ENCODE measurements at regions not wholly inside any gene's neighbourhood (a gene's known extent, or its start where the extent isn't known, plus 50 kb on each side); places are given as distances from the start of the nearest gene placed in this dataset.

DNA sequence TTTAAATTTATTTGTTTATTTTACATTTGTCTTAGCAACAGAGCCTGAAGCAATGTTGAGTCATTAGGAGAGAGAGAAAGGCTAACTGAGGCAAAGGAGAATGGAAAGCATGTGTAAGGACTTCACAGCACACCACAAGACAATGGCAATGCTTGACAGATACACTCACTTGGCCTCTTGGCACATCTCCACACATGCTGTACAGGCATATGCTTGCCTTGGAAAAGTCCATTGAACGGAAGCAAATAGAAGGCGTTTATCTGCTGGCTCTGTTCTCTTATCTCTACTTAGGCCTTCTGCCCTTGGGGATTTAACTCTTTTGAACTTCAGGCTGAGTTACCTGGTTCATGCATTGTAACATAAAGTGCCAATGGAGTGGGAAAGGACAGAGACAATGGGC is 262.2 kb upstream of the POU3F1 start (continued):
- TF ChIP-seq ZNF780A (CRISPR knock-in tag; IDR thresholded peaks at IDR 0.05): no peak
- peak; percentile 65 for TF ChIP-seq FOSL1 (tag; conservative IDR thresholded peaks at IDR 0.05)
- peak; percentile 26 for TF ChIP-seq MEIS2 (IDR thresholded peaks at IDR 0.05; ENCODE audit: partially characterized antibody)
- TF ChIP-seq, protein P1, sequence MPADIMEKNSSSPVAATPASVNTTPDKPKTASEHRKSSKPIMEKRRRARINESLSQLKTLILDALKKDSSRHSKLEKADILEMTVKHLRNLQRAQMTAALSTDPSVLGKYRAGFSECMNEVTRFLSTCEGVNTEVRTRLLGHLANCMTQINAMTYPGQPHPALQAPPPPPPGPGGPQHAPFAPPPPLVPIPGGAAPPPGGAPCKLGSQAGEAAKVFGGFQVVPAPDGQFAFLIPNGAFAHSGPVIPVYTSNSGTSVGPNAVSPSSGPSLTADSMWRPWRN (IDR thresholded peaks at IDR 0.05; ENCODE audit: low read depth): no peak
- peak; percentile 58; the same call in 1 of the 2 replicates for TF ChIP-seq MECOM (CRISPR knock-in tag; IDR thresholded peaks at IDR 0.05)

DNA sequence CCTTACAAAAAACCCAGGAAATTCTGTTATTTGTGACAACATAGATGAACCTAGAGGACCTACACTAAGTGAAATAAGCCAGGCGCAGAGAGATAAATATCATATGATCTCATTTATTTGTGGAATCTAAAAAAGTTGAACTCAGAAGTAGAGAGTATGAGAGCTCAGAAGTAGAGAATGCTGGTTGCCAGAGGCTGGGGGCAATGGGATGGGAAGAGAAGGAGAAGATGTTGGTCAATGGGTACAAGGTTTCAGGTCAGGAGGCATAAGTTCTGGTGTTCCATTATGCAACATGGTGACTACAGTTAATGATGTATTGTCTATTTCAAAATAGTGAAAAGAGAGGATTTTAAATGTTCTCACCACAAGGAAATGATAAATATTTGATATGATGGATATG is 259.1 kb upstream of the POU3F1 start:
- no peak overlapping the region for H3K4me3 ChIP-seq
- no peak overlapping the region for H2AFZ ChIP-seq (ENCODE audit: low read depth, low read length)
- DNase-seq (ENCODE audit: extremely low read depth in 1 of 4, low spot score in 3 of 4) (no peak), ATAC-seq (no peak), FAIRE-seq (no peak)
- POLR2A ChIA-PET: no interaction called here
- H3K79me2 ChIP-seq (ENCODE audit: control insufficient read depth, insufficient read depth, low read length): no peaks in the 10 kb centered on the region
- intact Hi-C loops (cut with micrococcal nuclease): no loop called here
- no peaks in the 10 kb centered on the region for H4K20me1 ChIP-seq (replicated peaks; ENCODE audit: control insufficient read depth, insufficient read depth, low read length)
- no peaks in the 10 kb centered on the region for H3K27me3 ChIP-seq (ENCODE audit: control insufficient read depth in 2 of 2, insufficient read depth in 2 of 2, low read length in 2 of 2)
- in situ Hi-C loops (cut with MboI): no loop called here
- no peak overlapping the region for H3K9ac ChIP-seq (ENCODE audit: insufficient read depth in 1 of 2, low read depth in 2 of 2, low read length in 2 of 2)
- CTCF ChIA-PET (ENCODE audit: low intra/inter-chr PET ratio): no interaction called here
- H3K36me3 ChIP-seq (ENCODE audit: control insufficient read depth, insufficient read depth, low read length): no peaks in the 10 kb centered on the region
- H3K9me1 ChIP-seq (ENCODE audit: control insufficient read depth, insufficient read depth, low read length): no peaks in the 10 kb centered on the region
- H3K4me1 ChIP-seq (replicated peaks in 1 of 2; ENCODE audit: control insufficient read depth in 2 of 2, insufficient read depth in 2 of 2, low read length in 2 of 2): peaks cover 13 to 25% of the 10 kb centered on the region in 2 experiments; a peak in 4 of 5 replicates
- H3K9me3 ChIP-seq (replicated peaks; ENCODE audit: control insufficient read depth, insufficient read depth, low read depth, low read length): no peaks in the 10 kb centered on the region
- BruUV-seq (replicated peaks): no TSS peak
- no peak for TF ChIP-seq SMC3 (conservative IDR thresholded peaks at IDR 0.05; ENCODE audit: insufficient read depth, low read depth, low read length)
- no peak for TF ChIP-seq ZFP36 (IDR thresholded peaks at IDR 0.05; ENCODE audit: low read depth, low read length, partially characterized antibody)
- no peak for TF ChIP-seq ZFPM2 (CRISPR knock-in tag; IDR thresholded peaks at IDR 0.05)
- no peak for TF ChIP-seq STAT5A (IDR thresholded peaks at IDR 0.05; ENCODE audit: borderline replicate concordance, low read length)
- TF ChIP-seq ZZZ3 (IDR thresholded peaks at IDR 0.05): no peak
- TF ChIP-seq, protein P2, sequence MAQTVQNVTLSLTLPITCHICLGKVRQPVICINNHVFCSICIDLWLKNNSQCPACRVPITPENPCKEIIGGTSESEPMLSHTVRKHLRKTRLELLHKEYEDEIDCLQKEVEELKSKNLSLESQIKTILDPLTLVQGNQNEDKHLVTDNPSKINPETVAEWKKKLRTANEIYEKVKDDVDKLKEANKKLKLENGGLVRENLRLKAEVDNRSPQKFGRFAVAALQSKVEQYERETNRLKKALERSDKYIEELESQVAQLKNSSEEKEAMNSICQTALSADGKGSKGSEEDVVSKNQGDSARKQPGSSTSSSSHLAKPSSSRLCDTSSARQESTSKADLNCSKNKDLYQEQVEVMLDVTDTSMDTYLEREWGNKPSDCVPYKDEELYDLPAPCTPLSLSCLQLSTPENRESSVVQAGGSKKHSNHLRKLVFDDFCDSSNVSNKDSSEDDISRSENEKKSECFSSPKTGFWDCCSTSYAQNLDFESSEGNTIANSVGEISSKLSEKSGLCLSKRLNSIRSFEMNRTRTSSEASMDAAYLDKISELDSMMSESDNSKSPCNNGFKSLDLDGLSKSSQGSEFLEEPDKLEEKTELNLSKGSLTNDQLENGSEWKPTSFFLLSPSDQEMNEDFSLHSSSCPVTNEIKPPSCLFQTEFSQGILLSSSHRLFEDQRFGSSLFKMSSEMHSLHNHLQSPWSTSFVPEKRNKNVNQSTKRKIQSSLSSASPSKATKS (CRISPR knock-in tag; IDR thresholded peaks at IDR 0.05): no peak
- TF ChIP-seq CAMTA2 (CRISPR knock-in tag; conservative IDR thresholded peaks at IDR 0.05): no peak
- no peak for TF ChIP-seq GATAD2B (IDR thresholded peaks at IDR 0.05; ENCODE audit: borderline replicate concordance)
- no peak for TF ChIP-seq IRF2 (CRISPR knock-in tag; IDR thresholded peaks at IDR 0.05)
- no peak for TF ChIP-seq RAD51 (IDR thresholded peaks at IDR 0.05; ENCODE audit: borderline replicate concordance, low read depth)
- 100% methylated on average over 1 of the region's 1 CpG for WGBS (ENCODE audit: insufficient coverage, low coverage, missing lambda C conversion rate)
- no peak overlapping the region for H3K27ac ChIP-seq (ENCODE audit: extremely low read depth, low read depth, low read length)
- H3K4me2 ChIP-seq (ENCODE audit: insufficient read depth, low read length): no peak overlapping the region

Data from K562 (cell line).